ENCODE measurements at regions not wholly inside any gene's neighbourhood (a gene's known extent, or its start where the extent isn't known, plus 50 kb on each side); places are given as distances from the start of the nearest gene placed in this dataset.

GRCh38 chr21:24395320-24395923 lies 1211.9 kb downstream of the MRPL39 start:
- peaks cover 5% of the 10 kb centered on the region for H3K4me1 Mint-ChIP-seq (ENCODE audit: low read depth)
- TF ChIP-seq CTCF (IDR thresholded peaks at IDR 0.05; ENCODE audit: unreplicated experiment), result no peak
- H3K27me3 Mint-ChIP-seq, result no peaks in the 10 kb centered on the region
- H3K9me3 Mint-ChIP-seq (ENCODE audit: low read depth), result peaks cover 7% of the 10 kb centered on the region
- no peak overlapping the region for H3K27ac Mint-ChIP-seq
- DNase-seq (ENCODE audit: low spot score, unreplicated experiment), result no peak
- no peak overlapping the region for H3K4me3 Mint-ChIP-seq (ENCODE audit: low read depth)
- no peaks in the 10 kb centered on the region for H3K36me3 Mint-ChIP-seq (ENCODE audit: insufficient read depth)

- no peak for TF ChIP-seq CTCF (IDR thresholded peaks at IDR 0.05; ENCODE audit: unreplicated experiment)
- peaks cover 22% of the 10 kb centered on the region for H3K9me3 Mint-ChIP-seq (ENCODE audit: low read depth)
Measured at GRCh38 chr21:24375201-24375600, 1232.1 kb downstream of the MRPL39 start.

GRCh38 chr21:24372506-24372905 lies 1234.8 kb downstream of the MRPL39 start:
- Mint-ChIP-seq H3K27me3 (no peaks in the 10 kb centered on the region), H3K4me3 (ENCODE audit: low read depth) (no peak overlapping the region), H3K4me1 (ENCODE audit: low read depth) (no peaks in the 10 kb centered on the region), H3K27ac (no peak overlapping the region), H3K9me3 (ENCODE audit: low read depth) (peaks cover 20% of the 10 kb centered on the region), H3K36me3 (ENCODE audit: insufficient read depth) (no peaks in the 10 kb centered on the region)
- TF ChIP-seq CTCF (IDR thresholded peaks at IDR 0.05; ENCODE audit: unreplicated experiment), result no peak
- DNase-seq (ENCODE audit: low spot score, unreplicated experiment), result no peak

More at GRCh38 chr21:24375201-24375600, 1232.1 kb downstream of the MRPL39 start:
- H3K27me3 Mint-ChIP-seq, result no peaks in the 10 kb centered on the region
- H3K27ac Mint-ChIP-seq, result no peak overlapping the region
- no peak overlapping the region for H3K4me3 Mint-ChIP-seq (ENCODE audit: low read depth)
- no peak for DNase-seq (ENCODE audit: low spot score, unreplicated experiment)
- no peaks in the 10 kb centered on the region for H3K36me3 Mint-ChIP-seq (ENCODE audit: insufficient read depth)
- H3K4me1 Mint-ChIP-seq (ENCODE audit: low read depth), result no peaks in the 10 kb centered on the region

- DNase-seq (ENCODE audit: low spot score, unreplicated experiment), result no peak
- TF ChIP-seq CTCF (IDR thresholded peaks at IDR 0.05; ENCODE audit: unreplicated experiment), result no peak
- Mint-ChIP-seq H3K4me3 (ENCODE audit: low read depth) (no peak overlapping the region), H3K27ac (no peak overlapping the region), H3K27me3 (no peaks in the 10 kb centered on the region), H3K36me3 (ENCODE audit: insufficient read depth) (no peaks in the 10 kb centered on the region), H3K4me1 (ENCODE audit: low read depth) (no peaks in the 10 kb centered on the region), H3K9me3 (ENCODE audit: low read depth) (peaks cover 22% of the 10 kb centered on the region)
Measured at GRCh38 chr21:24369746-24370145, 1237.5 kb downstream of the MRPL39 start.

- Mint-ChIP-seq H3K9me3 (ENCODE audit: low read depth) (peaks cover 19% of the 10 kb centered on the region), H3K27ac (no peak overlapping the region), H3K4me3 (ENCODE audit: low read depth) (no peak overlapping the region), H3K36me3 (ENCODE audit: insufficient read depth) (no peaks in the 10 kb centered on the region), H3K4me1 (ENCODE audit: low read depth) (no peaks in the 10 kb centered on the region), H3K27me3 (no peaks in the 10 kb centered on the region)
- no peak for TF ChIP-seq CTCF (IDR thresholded peaks at IDR 0.05; ENCODE audit: unreplicated experiment)
- DNase-seq (ENCODE audit: low spot score, unreplicated experiment), result no peak
Measured at GRCh38 chr21:24369278-24369677, 1238.0 kb downstream of the MRPL39 start.
